NT2/D1 (cell line): ENCODE measurements at regions not wholly inside any gene's neighbourhood (a gene's known extent, or its start where the extent isn't known, plus 50 kb on each side); places are given as distances from the start of the nearest gene placed in this dataset.

ENCODE experiments used
- DNase-seq: peaks from one replicate; pipeline ENCODE4 v3.0.0-alpha.2; 2011; ENCODE audit warnings: low read depth, low spot score
- H3K27me3 ChIP-seq: 2 replicates; pipeline ENCODE4 v1.6.0; 2011; ENCODE audit warnings: mild to moderate bottlenecking; ENCODE audit not compliant: insufficient read length, insufficient read depth
- H3K36me3 ChIP-seq: 2 replicates; pipeline ENCODE4 v1.6.1; 2011; ENCODE audit warnings: mild to moderate bottlenecking, low read length, mixed read lengths; ENCODE audit not compliant: insufficient read depth, insufficient read length
- H3K4me1 ChIP-seq: 2 replicates; pipeline ENCODE4 v1.5.1; 2011; ENCODE audit not compliant: insufficient read depth, insufficient read length
- H3K4me3 ChIP-seq: 2 replicates; pipeline ENCODE4 v1.5.1; 2011; ENCODE audit warnings: low read depth; ENCODE audit not compliant: insufficient read length
- H3K9ac ChIP-seq: 2 replicates; pipeline ENCODE4 v1.6.0; 2011; ENCODE audit warnings: low read depth; ENCODE audit not compliant: insufficient read length
- H3K9me3 ChIP-seq: 2 replicates; pipeline ENCODE4 v1.5.1; 2011; ENCODE audit warnings: mild to moderate bottlenecking, low read length; ENCODE audit not compliant: insufficient read depth
- SUZ12 ChIP-seq: IDR thresholded peaks from 2 replicates; pipeline ENCODE4 v1.6.1; 2011; ENCODE audit not compliant: insufficient read length, insufficient read depth; ENCODE audit errors: extremely low read depth
- YY1 ChIP-seq: IDR thresholded peaks from 2 replicates; pipeline ENCODE4 v1.6.1; 2011; ENCODE audit not compliant: insufficient read length, insufficient read depth
- ZNF274 ChIP-seq: IDR thresholded peaks from 2 replicates; pipeline ENCODE4 v1.6.1; 2011; ENCODE audit warnings: mild to moderate bottlenecking, low read depth, low read length

- Histone ChIP-seq H3K4me3 (no peak overlapping the region), H3K36me3 (no peaks in the 10 kb centered on the region), H3K9me3 (peaks cover 9% of the 10 kb centered on the region), H3K27me3 (no peaks in the 10 kb centered on the region), H3K9ac (no peak overlapping the region), H3K4me1 (no peaks in the 10 kb centered on the region)
- no peak for DNase-seq
- no peak for TF ChIP-seq ZNF274
- no peak for TF ChIP-seq YY1
- TF ChIP-seq SUZ12 = no peak
Observed at GRCh38 chr6:95501032-95501904, 76.1 kb upstream of the MANEA start.

GRCh38 chr6:95503568-95503967 is 73.8 kb upstream of the MANEA start:
- Histone ChIP-seq H3K4me3 (no peak overlapping the region), H3K4me1 (no peaks in the 10 kb centered on the region), H3K9ac (no peak overlapping the region), H3K9me3 (no peaks in the 10 kb centered on the region), H3K36me3 (no peaks in the 10 kb centered on the region), H3K27me3 (no peaks in the 10 kb centered on the region)
- TF ChIP-seq SUZ12 = no peak
- no peak for TF ChIP-seq ZNF274
- no peak for TF ChIP-seq YY1
- DNase-seq = no peak

GRCh38 chr6:95511404-95511803 is 65.9 kb upstream of the MANEA start:
- Histone ChIP-seq H3K9me3 (no peaks in the 10 kb centered on the region), H3K4me1 (no peaks in the 10 kb centered on the region), H3K36me3 (no peaks in the 10 kb centered on the region), H3K4me3 (no peak overlapping the region), H3K9ac (no peak overlapping the region), H3K27me3 (no peaks in the 10 kb centered on the region)
- DNase-seq = no peak
- no peak for TF ChIP-seq YY1
- TF ChIP-seq SUZ12 = no peak
- TF ChIP-seq ZNF274 = no peak

- DNase-seq = no peak
- TF ChIP-seq SUZ12 (no peak), YY1 (no peak), ZNF274 (no peak)
- no peaks in the 10 kb centered on the region for H3K27me3 ChIP-seq
- H3K4me3 ChIP-seq = no peak overlapping the region
- H3K9me3 ChIP-seq = no peaks in the 10 kb centered on the region
- H3K4me1 ChIP-seq = no peaks in the 10 kb centered on the region
- H3K9ac ChIP-seq = no peak overlapping the region
- H3K36me3 ChIP-seq = no peaks in the 10 kb centered on the region
Observed at GRCh38 chr6:95515975-95516374, 61.4 kb upstream of the MANEA start.

DNA sequence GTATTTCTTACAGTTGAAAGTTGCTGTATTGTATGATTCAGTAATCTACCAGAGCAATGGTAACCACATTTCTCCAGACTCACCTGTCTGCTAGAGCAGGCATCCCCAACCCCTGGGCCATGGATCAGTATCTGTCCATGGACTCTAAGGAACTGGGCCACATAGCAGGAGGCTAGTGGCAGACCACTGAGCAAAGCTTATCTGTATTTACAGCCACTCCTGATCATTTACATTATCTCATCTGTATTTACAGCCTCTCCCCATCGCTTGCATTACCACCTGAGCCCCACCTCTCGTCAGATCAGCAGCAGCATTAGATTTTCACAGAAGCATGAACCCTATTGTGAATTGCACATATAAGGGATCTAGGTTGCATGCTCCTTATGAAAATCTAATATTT is 60.3 kb upstream of the MANEA start:
- H3K9me3 ChIP-seq = no peaks in the 10 kb centered on the region
- TF ChIP-seq ZNF274 = no peak
- no peak for TF ChIP-seq SUZ12
- TF ChIP-seq YY1 = no peak
- no peak overlapping the region for H3K4me3 ChIP-seq
- H3K27me3 ChIP-seq = no peaks in the 10 kb centered on the region
- no peaks in the 10 kb centered on the region for H3K4me1 ChIP-seq
- no peak overlapping the region for H3K9ac ChIP-seq
- DNase-seq = no peak
- H3K36me3 ChIP-seq = no peaks in the 10 kb centered on the region

DNA sequence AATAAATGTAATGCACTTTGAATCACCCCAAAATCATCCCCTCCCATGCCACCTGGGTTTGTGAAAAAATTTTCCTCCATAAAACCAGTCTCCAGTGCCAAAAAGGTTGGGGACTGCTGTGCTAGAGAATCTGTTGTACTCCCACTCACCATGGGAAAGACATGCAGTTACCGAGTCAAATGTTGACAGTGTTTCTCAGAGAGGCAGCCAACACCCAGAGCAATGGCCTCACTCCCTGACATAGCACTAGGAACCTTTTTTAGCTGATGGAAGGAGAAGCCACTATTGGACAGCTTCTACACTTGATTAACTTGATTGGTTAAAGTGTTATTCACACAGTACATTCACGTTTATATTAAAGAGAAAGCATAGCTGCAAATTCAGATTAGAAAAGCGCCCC is 59.8 kb upstream of the MANEA start:
- no peaks in the 10 kb centered on the region for H3K27me3 ChIP-seq
- H3K9ac ChIP-seq = no peak overlapping the region
- no peaks in the 10 kb centered on the region for H3K9me3 ChIP-seq
- no peak for DNase-seq
- H3K36me3 ChIP-seq = no peaks in the 10 kb centered on the region
- no peak overlapping the region for H3K4me3 ChIP-seq
- TF ChIP-seq SUZ12 (no peak), ZNF274 (no peak), YY1 (no peak)
- no peaks in the 10 kb centered on the region for H3K4me1 ChIP-seq

DNA sequence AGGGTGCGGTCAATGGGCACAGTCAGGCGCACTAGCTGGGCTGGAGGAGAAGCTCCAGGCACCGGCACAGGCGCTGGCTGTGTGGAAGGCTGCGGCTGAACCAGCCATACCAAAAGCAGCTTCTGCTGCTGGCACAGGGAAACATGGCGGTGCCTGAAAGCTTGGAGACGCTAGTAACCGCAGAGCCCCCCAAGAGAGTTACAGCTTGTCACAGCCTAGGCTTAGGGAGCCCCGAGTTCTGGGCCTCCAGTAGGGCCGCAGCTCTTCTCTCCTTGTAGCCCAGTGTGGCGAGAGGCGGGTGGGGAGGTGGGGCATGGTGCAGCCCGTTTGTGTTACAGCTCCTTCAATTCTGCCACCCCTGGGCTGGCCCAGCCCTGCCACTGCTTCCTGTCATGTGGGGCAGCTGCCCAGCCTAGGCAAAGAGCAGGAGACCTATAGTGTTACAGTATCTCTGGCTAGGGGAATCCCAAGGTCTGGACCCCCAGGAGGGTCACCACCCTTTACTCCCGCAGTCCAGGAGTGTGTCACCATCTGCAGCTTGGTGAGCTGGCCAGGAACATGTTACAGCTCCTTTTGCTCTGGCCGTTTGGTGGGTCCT is 58.6 kb upstream of the MANEA start:
- no peaks in the 10 kb centered on the region for H3K36me3 ChIP-seq
- no peaks in the 10 kb centered on the region for H3K4me1 ChIP-seq
- H3K27me3 ChIP-seq = no peaks in the 10 kb centered on the region
- TF ChIP-seq SUZ12 (no peak), ZNF274 (no peak), YY1 (no peak)
- H3K9ac ChIP-seq = no peak overlapping the region
- H3K4me3 ChIP-seq = no peak overlapping the region
- DNase-seq = no peak
- H3K9me3 ChIP-seq = no peaks in the 10 kb centered on the region
